Activated CD4-positive, alpha-beta T cell treated with anti-CD3 and anti-CD28 coated beads, Interleukin-2, Interleukin-4, amounts not matched to agents 100 ng/mL and 50 ng/mL, durations not matched to agents 16 hours and 8 hours (primary cell): ENCODE measurements at regions not wholly inside any gene's neighbourhood (a gene's known extent, or its start where the extent isn't known, plus 50 kb on each side); places are given as distances from the start of the nearest gene placed in this dataset.
"Not testable (repeated sequence)": the region's sequence is repeated elsewhere in the genome, so short reads cannot be mapped to it uniquely, and the experiment has no call there.

Experiments used
- DNase-seq: peaks from one replicate; pipeline ENCODE4 v3.0.0-alpha.2; 2020; ENCODE audit warnings: low spot score

- DNase-seq: not testable (repeated sequence)
Measured at GRCh38 chr9:65566018-65566417, 109.7 kb upstream of the ZNG1E start.

GRCh38 chr9:65519018-65519417 is 156.7 kb upstream of the ZNG1E start:
- not testable (repeated sequence) for DNase-seq

- not testable (repeated sequence) for DNase-seq
Measured at GRCh38 chr9:65514465-65514864, 161.3 kb upstream of the ZNG1E start.

- not testable (repeated sequence) for DNase-seq
Measured at GRCh38 chr9:65507897-65508296, 167.8 kb upstream of the ZNG1E start.

- not testable (repeated sequence) for DNase-seq
Measured at GRCh38 chr9:65504686-65505085, 171.0 kb upstream of the ZNG1E start.

- DNase-seq: not testable (repeated sequence)
Measured at GRCh38 chr9:65503696-65504095, 172.0 kb upstream of the ZNG1E start.

- not testable (repeated sequence) for DNase-seq
Measured at GRCh38 chr9:65482890-65483289, 192.8 kb upstream of the ZNG1E start.

- DNase-seq: not testable (repeated sequence)
Measured at GRCh38 chr9:65481291-65481690, 194.4 kb upstream of the ZNG1E start.

- not testable (repeated sequence) for DNase-seq
Measured at GRCh38 chr9:65474891-65475290, 189.9 kb upstream of the FOXD4L5 start.

- not testable (repeated sequence) for DNase-seq
Measured at GRCh38 chr9:65473059-65473822, 188.2 kb upstream of the FOXD4L5 start.

- not testable (repeated sequence) for DNase-seq
Measured at GRCh38 chr9:65471106-65471505, 186.1 kb upstream of the FOXD4L5 start.

GRCh38 chr9:65466911-65467734 is 182.1 kb upstream of the FOXD4L5 start:
- not testable (repeated sequence) for DNase-seq

GRCh38 chr9:65465246-65465895 is 180.4 kb upstream of the FOXD4L5 start:
- not testable (repeated sequence) for DNase-seq

GRCh38 chr9:65462476-65462875 is 177.5 kb upstream of the FOXD4L5 start:
- not testable (repeated sequence) for DNase-seq

- DNase-seq: no peak
Measured at GRCh38 chr9:65459756-65460320, 174.8 kb upstream of the FOXD4L5 start.

- DNase-seq: no peak
Measured at GRCh38 chr9:65458992-65459391, 174.0 kb upstream of the FOXD4L5 start.

GRCh38 chr9:65458465-65458864 is 173.5 kb upstream of the FOXD4L5 start:
- DNase-seq: no peak

- DNase-seq: not testable (repeated sequence)
Measured at GRCh38 chr9:65456991-65457390, 172.0 kb upstream of the FOXD4L5 start.

GRCh38 chr9:65455751-65456647 is 171.0 kb upstream of the FOXD4L5 start:
- DNase-seq: not testable (repeated sequence)

- DNase-seq: not testable (repeated sequence)
Measured at GRCh38 chr9:65455136-65455535, 170.1 kb upstream of the FOXD4L5 start.

GRCh38 chr9:65454666-65455065 is 169.7 kb upstream of the FOXD4L5 start:
- DNase-seq: not testable (repeated sequence)
